GM12891 (cell line): ENCODE measurements at regions not wholly inside any gene's neighbourhood (a gene's known extent, or its start where the extent isn't known, plus 50 kb on each side); places are given as distances from the start of the nearest gene placed in this dataset.

Experiments used
- DNase-seq: peaks from one replicate; pipeline ENCODE4 v3.0.0; 2011; ENCODE audit warnings: low spot score; ENCODE audit not compliant: insufficient read length
- FAIRE-seq: peaks from 2 replicates; lab custom pipeline; 2011; peaks lifted over from hg19 to GRCh38; lab: Jason Lieb, UNC
- PAX5 ChIP-seq: IDR thresholded peaks from 2 replicates; pipeline ENCODE4 v1.6.1; 2011; ENCODE audit warnings: low read length, moderate library complexity, mild to moderate bottlenecking; ENCODE audit not compliant: insufficient read depth, severe bottlenecking
- POLR2A ChIP-seq: IDR thresholded peaks from 2 replicates; pipeline ENCODE4 v1.6.1; 2011; ENCODE audit warnings: low read depth, low read length, control low read depth
- POLR2AphosphoS5 ChIP-seq: IDR thresholded peaks from 2 replicates; pipeline ENCODE4 v1.6.1; 2011; ENCODE audit warnings: low read depth, low read length, control low read depth
- POU2F2 ChIP-seq: IDR thresholded peaks from 2 replicates; pipeline ENCODE4 v1.6.1; 2011; ENCODE audit warnings: low read depth, mild to moderate bottlenecking, control low read depth, low read length, moderate library complexity
- SPI1 ChIP-seq: IDR thresholded peaks from 2 replicates; pipeline ENCODE4 v1.6.1; 2011; ENCODE audit warnings: low read depth, low read length, control low read depth
- TAF1 ChIP-seq: IDR thresholded peaks from 2 replicates; pipeline ENCODE4 v1.6.1; 2011; ENCODE audit warnings: low read depth, low read length, control low read depth

- TF ChIP-seq POLR2A (no peak), PAX5 (no peak), SPI1 (no peak), POU2F2 (no peak), POLR2AphosphoS5 (no peak), TAF1 (no peak)
- DNase-seq (no peak), FAIRE-seq (no peak)
Measured at GRCh38 chr13:73355134-73355533, 296.3 kb downstream of the KLF5 start.

- DNase-seq (no peak), FAIRE-seq (no peak)
- no peak for TF ChIP-seq POLR2A
- no peak for TF ChIP-seq TAF1
- TF ChIP-seq PAX5: no peak
- no peak for TF ChIP-seq POLR2AphosphoS5
- no peak for TF ChIP-seq POU2F2
- no peak for TF ChIP-seq SPI1
Measured at GRCh38 chr13:73351730-73352129, 292.9 kb downstream of the KLF5 start.

GRCh38 chr13:73341748-73342147 is 282.9 kb downstream of the KLF5 start:
- no peak for DNase-seq
- TF ChIP-seq PAX5 (no peak), POU2F2 (no peak), POLR2AphosphoS5 (no peak), POLR2A (no peak), TAF1 (no peak), SPI1 (no peak)
- FAIRE-seq: no peak

GRCh38 chr13:73340069-73340468 is 281.3 kb downstream of the KLF5 start:
- FAIRE-seq (no peak), DNase-seq (no peak)
- no peak for TF ChIP-seq POLR2AphosphoS5
- TF ChIP-seq SPI1: no peak
- no peak for TF ChIP-seq PAX5
- TF ChIP-seq TAF1: no peak
- TF ChIP-seq POLR2A: no peak
- TF ChIP-seq POU2F2: no peak

- FAIRE-seq (no peak), DNase-seq (no peak)
- no peak for TF ChIP-seq POLR2AphosphoS5
- no peak for TF ChIP-seq PAX5
- no peak for TF ChIP-seq POLR2A
- no peak for TF ChIP-seq SPI1
- no peak for TF ChIP-seq TAF1
- TF ChIP-seq POU2F2: no peak
Measured at GRCh38 chr13:73339086-73339485, 280.3 kb downstream of the KLF5 start.

GRCh38 chr13:73338389-73338788 is 279.6 kb downstream of the KLF5 start:
- TF ChIP-seq TAF1: no peak
- no peak for TF ChIP-seq POLR2A
- no peak for TF ChIP-seq POLR2AphosphoS5
- no peak for TF ChIP-seq PAX5
- no peak for TF ChIP-seq POU2F2
- TF ChIP-seq SPI1: no peak
- FAIRE-seq (no peak), DNase-seq (no peak)

- FAIRE-seq (no peak), DNase-seq (no peak)
- TF ChIP-seq PAX5 (no peak), TAF1 (no peak)
Measured at GRCh38 chr13:73337532-73337931, 278.7 kb downstream of the KLF5 start.

GRCh38 chr13:73336773-73337172 is 278.0 kb downstream of the KLF5 start:
- DNase-seq (no peak), FAIRE-seq (no peak)
- TF ChIP-seq POLR2A: no peak
- no peak for TF ChIP-seq POLR2AphosphoS5
- no peak for TF ChIP-seq SPI1
- TF ChIP-seq POU2F2: no peak
- no peak for TF ChIP-seq TAF1
- no peak for TF ChIP-seq PAX5

GRCh38 chr13:73335944-73336343 is 277.1 kb downstream of the KLF5 start:
- DNase-seq: no peak
- TF ChIP-seq POLR2A (no peak), SPI1 (no peak), POU2F2 (no peak), PAX5 (no peak), POLR2AphosphoS5 (no peak), TAF1 (no peak)
- FAIRE-seq: no peak

- FAIRE-seq (no peak), DNase-seq (no peak)
- TF ChIP-seq TAF1: no peak
- no peak for TF ChIP-seq POLR2A
- TF ChIP-seq POLR2AphosphoS5: no peak
- no peak for TF ChIP-seq POU2F2
- TF ChIP-seq PAX5: no peak
- no peak for TF ChIP-seq SPI1
Measured at GRCh38 chr13:73335210-73335609, 276.4 kb downstream of the KLF5 start.

GRCh38 chr13:73334445-73334844 is 275.6 kb downstream of the KLF5 start:
- no peak for TF ChIP-seq SPI1
- TF ChIP-seq POLR2AphosphoS5: no peak
- no peak for TF ChIP-seq POLR2A
- TF ChIP-seq PAX5: no peak
- TF ChIP-seq TAF1: no peak
- no peak for TF ChIP-seq POU2F2
- DNase-seq (no peak), FAIRE-seq (no peak)

GRCh38 chr13:73331556-73331955 is 272.8 kb downstream of the KLF5 start:
- DNase-seq (no peak), FAIRE-seq (no peak)
- TF ChIP-seq POLR2A (no peak), TAF1 (no peak), PAX5 (no peak), SPI1 (no peak), POU2F2 (no peak), POLR2AphosphoS5 (no peak)
